SIG-M5 treated with dmso at 0.1 percent for 504 hours (cell line): ENCODE measurements at regions not wholly inside any gene's neighbourhood (a gene's known extent, or its start where the extent isn't known, plus 50 kb on each side); places are given as distances from the start of the nearest gene placed in this dataset.
"Not testable (repeated sequence)": the region's sequence is repeated elsewhere in the genome, so short reads cannot be mapped to it uniquely, and the experiment has no call there.

Experiments used
- DNase-seq: peaks from one replicate; lab custom pipeline; 2025; ENCODE audit not compliant: unreplicated experiment; lab: John Stamatoyannopoulos, UW

DNA sequence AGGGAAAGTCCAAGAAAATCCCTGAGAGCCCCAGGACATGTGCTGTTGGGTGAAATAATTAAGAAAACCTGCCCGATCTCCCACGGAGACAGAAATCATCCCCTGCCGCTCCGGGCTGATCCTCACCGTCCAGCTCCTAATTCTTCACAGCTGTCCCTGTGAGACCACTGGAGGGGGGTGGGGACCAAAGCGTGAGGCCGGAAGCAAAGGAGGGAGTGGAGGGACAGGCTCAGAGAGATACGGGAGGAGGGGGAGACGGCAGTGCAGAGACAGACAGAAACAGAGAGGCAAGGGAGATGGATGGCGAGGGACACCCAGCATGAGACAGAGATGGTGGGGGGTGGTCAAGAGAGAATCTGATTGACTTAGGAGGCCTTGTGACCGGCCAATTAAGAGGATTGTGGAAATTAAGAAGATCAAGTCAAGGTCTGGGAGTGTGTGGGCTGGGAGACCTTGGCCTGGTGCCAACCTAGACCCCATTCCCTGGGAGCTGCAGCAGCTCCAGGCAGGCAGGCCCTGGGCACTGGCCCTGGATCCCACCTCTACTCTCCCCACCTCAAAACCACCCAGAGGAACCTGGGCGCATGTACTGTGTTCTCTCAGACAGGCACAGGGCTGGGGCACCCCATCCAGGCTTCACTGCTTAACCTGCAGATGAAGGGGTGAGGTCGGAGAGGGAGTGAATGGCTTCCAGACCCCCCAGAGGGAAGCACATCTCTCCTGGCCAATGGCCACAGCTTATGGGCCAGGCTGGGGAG lies 113.2 kb upstream of the ALDH1A3 start:
- DNase-seq, result no peak

DNA sequence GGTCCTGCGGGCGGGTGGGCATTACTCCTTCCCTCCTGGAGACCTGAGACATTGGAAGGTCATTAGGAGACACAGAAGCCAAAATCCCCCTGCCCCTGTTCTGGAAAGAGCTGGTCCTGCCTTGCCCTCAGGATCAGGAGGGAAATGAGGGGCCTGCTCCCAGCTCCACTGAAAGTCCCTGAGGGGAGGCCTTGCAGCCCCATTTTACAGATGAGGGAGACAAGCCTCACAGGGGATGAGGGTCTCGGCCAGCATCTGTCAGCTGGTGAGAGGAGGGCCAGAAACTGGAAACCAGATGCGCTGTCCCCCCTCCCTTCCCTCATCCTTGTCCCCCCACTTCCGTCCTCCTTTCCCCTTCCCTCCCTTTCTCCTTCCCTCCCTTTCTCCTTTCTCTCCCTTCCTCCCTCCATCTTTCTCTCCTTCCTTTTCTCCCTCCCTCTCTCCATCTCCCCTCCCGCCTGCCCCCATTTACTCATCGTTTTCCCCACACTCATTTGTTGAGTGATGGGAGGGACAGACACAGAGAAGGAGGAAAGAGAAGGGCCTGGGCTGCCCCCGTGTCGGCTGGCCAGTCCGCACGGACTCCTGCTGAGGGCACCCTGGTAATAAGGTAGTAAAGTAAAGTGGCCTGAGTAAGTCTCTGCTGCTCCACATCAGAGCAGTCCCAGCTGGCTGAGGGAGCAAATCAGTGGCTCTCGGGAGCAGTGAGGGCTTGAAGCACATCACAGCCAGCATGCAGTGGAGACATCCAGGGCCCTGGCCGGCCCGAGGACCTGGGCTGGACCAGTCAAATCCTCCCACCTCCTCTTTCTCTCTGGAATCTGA lies 112.4 kb upstream of the ALDH1A3 start:
- DNase-seq, result no peak

DNA sequence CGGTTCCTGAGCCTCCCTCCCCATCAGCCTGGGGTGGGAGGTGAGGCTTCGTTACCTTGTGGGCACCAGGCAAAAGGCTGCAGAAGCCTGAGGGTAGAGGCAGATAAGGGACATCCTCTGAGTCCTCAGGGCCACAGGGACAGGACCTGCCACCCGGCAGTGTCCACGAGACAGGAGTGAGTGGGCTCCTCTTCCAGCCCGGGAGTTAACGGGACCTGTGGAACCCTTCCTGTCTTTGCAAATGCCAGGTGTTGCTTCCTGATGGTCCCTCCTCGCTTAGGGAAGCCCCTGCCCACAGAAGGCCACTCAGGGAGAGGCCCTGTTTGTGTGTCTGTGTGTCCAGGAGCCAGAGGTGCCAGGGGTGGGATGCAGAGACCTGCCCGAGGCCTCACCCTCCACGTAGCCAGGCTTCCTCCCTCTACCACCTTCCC lies 111.1 kb upstream of the ALDH1A3 start:
- DNase-seq, result no peak

DNA sequence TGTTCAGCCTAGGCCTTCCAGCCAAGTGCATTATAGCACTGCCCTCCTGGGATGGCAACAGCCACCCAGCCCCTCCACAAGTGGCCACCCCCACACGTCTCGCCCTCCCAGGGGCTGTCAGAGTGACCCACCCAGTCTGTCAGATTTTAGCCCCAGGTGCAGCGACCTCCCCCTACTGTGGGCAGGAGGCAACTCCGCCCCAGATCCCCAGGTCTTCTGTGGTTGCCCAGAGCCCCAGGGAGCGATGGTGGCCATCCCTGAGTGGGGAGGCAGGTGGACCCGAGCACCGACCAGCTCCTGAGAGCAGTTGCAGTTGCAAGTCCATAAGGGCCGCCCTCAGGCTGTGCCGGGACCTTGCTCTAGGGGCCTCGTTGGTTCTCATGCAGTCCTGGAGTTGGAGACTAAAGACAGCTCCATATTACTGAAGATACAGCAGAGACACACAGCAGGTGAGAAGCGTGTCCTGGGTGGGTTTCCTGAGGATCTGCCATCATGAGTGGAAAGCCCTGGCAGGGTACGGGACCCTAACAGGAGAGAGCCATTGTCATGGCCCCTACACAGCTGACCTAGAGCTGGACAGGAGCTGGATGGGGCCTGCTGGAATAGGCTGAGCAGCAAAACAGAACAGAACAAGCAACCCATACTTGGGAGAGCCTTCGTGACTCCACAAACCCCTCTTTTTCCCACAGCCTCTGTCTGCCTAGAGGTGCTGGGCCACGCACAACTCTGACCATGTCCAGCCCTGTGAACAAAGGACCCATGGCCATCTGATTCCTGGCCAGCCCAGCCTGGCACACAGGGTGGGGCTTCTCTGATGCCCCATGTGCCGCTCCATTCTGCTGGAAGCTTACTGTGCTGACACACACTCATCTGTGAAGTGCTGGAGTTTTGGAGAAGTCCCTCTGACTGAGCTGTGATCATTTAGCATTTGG lies 110.3 kb upstream of the ALDH1A3 start:
- DNase-seq, result no peak

DNA sequence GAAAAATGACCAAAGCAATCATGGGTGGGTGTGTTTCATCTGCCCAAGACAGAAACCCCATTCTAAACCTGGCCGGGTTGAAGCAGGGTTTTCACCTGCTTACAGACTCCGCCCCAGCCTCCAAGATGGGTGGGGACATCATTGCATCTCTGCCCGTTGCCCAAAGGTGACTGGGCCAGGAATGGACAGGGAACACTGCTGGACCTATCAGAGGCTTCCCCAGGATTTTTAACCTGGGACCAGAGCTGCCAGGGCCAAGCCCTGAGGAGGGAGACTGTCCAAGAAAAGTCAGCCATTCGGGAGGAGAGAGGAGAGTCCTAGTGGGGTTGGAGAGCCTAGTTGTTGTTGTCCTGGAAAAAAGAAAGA lies 109.7 kb upstream of the ALDH1A3 start:
- DNase-seq, result no peak

DNA sequence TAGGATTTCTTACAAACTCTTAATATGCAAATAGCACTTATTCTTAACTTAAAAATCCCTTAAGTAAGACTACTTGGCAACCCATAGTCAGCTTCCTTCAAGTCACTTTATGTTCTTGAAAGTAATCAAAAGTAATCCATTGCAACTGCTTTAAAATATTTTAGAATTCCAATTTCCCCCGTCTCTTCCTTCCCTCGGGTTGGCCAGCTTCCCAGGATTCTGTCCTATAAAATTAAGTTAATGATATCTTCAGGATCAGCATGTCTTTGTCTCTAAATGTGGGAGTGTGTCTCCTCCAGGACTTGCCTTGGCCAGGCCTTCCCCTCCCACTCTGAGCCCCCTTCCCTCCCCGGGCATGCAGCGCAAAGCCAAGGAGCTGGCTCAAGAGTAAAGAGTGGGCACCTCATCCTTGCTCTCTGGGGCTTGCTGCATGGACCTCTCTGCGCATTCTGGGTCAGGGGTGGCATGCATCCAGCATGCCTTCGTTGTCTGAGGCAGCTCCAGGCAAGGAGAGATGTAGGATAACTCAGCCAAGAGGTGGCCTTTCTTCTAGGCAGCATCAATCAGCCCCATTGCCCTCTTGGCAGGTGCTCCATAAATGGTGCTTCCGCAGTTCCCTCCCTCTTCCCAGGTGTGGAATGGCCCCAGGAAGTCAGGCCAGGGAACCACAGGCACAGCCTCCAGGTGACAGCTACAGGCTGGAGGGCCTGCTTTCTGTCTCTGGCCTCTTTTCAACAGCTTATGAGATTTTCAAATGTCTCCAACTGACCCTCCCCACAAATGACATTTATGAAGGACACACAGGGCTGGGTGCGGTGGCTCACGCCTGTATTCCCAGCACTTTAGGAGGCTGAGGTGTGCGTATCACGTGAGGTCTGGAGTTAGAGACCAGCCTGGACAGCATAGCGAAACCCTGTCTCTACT lies 108.7 kb upstream of the ALDH1A3 start:
- no peak for DNase-seq

DNA sequence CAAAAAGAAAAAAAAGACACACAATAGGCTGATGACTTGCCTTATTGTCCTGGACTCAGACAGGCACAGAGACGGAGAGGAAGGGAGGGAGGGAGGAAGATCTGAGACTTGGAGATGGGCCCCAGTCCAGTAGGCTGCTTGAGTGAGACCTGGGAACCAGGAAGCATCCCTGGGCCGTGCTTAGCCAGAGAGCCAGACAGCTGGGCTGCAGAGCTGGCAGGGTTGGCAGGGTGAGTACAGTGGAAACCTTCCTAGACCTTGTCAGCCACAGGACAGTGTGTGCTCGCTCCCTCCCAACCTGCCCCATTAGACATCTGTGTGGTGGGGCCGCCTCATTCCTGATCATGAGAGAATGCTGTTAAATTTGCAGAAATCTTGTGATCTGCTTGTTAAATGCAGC lies 107.9 kb upstream of the ALDH1A3 start:
- no peak for DNase-seq

DNA sequence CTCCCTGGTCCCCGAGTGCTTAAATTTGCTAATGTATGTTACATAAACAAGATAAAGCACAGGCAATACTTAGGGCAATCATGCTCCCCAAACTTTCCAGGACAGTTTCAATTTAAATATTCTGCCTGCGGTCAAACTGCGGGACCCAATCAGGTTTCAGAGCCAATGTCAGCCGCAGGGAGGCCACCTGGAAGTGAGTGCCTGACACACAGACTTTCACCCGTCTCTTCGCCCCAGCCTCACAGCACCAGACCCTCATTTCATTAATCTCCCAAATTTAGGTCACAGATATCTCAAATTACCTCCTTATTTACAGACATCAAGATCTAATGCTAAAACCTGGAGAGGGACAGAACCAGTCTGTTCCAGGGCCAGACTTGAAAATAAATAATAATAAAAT lies 107.2 kb upstream of the ALDH1A3 start:
- no peak for DNase-seq

DNA sequence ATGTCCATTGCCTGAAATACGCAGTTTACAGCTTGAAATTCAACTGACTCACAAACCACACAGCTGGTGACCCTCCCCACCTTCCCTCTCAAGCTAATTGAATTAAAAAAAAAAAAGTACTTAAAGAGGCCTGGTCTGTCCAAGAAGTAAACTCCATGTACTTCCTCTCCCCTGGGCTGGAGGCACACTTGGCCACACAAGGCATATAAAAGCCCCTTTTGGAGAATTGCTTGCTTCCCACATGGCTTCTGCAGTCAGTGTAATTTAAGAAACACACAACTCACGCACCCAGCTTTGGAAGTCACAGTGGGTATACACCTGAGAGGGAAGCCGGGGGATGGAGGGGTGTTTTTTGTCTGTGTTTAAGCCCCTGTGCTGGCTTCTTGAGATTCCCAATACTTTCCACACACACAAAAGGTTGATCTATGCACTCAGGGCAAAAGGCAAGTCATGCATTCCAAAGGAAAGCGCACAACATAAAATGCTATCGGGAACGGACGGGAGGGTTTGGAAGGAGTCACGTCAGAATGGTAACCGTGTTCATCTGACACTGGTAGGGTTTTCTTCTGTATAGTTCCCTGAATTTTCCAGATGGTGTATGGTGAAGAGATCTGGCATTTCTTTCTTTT lies 106.6 kb upstream of the ALDH1A3 start:
- DNase-seq, result no peak

DNA sequence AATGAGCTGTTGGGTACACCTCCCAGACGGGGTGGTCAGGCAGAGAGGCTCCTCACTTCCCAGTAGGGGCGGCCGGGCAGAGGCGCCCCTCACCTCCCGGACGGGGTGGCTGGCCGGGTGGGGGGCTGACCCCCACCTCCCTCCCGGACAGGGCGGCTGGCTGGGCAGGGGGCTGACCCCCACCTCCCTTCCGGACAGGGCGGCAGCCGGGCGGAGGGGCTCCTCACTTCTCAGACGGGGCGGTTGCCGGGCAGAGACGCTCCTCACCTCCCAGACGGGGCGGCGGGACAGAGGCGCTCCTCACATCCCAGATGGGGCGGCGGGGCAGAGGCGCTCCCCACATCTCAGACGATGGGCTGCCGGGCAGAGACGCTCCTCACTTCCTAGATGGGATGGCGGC lies 105.6 kb upstream of the ALDH1A3 start:
- DNase-seq, result not testable (repeated sequence)

DNA sequence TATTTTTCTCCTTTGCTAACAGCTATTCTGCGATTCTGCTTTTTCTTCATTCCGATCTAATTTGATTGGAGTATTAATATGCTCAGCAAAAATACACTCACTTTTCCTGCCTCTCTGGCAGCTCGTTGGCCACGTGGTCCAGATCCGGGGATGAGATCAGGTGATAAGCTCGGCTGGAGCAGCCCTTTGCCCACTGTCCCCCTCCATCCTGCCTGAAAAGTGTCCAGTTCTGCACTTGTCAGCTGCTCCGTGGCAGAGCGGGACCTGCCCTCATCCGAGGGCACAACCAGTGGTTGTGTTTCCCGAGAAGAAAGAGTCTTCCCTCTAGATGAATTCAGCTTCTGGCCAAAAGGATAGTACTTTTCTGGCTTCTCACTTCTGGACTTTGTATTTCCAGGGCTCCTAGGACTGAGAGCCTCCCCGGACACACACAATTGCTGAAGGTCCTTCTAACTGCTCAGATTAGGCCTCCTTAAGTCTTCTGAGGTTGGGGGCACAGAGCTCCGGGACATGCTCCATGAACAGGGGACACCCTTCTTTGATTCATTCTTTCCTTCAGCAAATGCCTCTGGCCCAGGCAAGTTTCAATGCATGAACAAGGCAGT lies 103.9 kb upstream of the ALDH1A3 start:
- DNase-seq, result no peak

DNA sequence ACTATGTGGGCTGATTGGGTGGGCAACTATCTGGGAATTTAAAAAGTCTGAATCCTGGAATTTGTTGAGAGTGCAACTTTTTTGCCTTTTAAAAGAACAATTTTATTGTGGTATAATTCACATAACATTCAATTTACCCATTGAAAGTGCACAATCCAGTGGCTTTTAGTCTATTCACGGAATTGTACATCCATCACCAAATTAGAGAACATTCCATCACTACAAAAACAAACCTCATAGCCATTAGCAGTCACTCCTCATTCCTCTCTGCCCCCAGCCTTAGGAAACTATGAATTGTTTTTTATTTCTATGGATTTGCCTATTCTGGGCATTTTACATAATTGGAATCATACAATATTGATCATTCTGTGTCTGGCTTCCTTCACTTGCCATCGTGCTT lies 101.8 kb upstream of the ALDH1A3 start:
- no peak for DNase-seq

DNA sequence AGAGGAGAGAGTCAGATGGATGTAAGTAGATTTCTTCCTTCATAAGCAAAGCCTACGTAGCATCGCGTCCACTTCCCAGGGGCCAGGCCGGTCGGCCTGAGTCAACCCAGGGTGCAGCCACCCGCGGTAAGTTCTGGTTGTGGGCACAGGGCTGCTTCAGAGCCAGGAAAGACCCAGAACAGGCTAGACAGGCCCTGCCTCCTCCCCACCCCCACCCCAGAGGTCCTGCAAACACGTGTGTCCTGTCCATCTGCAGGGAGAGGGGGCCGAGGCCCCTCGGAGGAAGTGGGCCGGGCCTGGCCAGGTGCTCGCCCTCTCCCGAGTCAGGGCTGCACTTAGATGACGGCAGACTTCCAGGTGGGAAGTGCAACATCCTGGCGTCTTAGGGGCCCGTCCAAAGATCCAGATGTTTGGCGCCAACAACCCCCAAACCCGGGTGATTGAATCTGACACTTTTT lies 100.8 kb upstream of the ALDH1A3 start:
- DNase-seq, result no peak

DNA sequence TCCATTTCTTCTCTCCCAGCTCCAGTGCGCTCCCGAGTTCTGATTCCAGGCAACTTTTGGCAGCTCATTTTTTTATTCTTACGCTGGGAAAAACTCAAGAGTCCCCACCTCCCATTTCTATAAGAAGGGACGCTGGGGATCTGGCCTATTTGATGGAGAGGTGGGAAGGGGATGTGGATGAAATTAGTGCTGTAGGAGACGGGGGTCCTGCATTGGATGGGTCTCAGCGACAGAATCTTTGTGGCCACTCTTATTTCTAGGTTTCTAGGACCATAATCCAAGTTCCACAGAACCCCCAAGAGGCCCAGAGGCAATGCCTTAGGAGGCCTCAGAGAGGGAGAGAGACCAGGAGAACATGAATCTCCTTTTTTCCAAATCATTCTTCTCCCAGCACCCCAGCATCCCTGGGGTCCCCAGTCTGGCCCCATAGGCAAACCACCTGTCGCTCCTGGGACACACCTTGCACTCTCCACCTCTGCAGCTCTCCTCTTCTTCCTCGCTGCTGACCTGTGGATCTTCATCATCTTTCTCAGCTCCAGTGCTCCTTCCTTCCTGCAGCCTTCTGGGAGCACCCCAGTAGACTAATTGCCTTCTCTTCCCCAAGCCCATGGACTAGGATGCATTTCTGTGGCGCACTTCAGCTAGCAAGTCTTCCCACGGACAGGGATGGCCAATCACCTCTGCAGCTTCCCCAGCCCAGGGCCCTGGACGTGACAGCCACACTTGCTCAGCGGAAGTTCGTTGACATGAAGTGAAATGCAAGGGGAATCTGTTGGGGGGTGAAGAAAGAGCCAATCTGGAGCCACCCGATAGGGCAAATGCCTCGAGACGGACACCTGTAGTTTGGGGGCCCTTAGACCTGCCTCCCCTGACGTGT lies 100.1 kb upstream of the ALDH1A3 start:
- no peak for DNase-seq

DNA sequence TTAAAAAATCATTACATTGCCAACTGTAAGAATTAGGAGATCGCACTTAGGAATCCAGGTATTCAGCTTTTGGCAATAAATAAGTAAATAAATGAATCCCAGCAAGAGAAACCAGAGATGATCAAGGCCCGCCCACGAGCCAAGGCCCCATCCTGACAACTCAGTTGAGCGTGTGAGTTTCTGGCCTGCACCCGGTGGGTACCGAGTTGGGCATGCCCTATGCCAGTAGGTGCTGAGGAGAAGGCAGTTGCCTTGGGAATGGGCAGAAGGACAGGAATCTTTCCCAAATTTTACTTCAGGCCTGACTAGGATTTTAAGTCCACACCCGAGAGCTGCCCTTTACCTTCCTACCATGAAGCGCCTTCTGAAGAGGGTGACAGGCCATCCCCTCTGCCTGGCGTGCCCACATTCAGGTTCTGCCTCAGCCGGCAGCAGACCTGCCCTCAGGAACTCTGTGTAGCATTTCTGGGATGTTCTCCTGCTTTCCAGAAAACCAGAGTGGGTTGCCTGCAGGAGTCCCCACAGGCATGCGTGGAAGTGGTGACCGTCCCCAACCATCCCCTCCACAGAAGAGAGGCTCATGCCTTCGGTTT lies 99.3 kb upstream of the ALDH1A3 start:
- no peak for DNase-seq

DNA sequence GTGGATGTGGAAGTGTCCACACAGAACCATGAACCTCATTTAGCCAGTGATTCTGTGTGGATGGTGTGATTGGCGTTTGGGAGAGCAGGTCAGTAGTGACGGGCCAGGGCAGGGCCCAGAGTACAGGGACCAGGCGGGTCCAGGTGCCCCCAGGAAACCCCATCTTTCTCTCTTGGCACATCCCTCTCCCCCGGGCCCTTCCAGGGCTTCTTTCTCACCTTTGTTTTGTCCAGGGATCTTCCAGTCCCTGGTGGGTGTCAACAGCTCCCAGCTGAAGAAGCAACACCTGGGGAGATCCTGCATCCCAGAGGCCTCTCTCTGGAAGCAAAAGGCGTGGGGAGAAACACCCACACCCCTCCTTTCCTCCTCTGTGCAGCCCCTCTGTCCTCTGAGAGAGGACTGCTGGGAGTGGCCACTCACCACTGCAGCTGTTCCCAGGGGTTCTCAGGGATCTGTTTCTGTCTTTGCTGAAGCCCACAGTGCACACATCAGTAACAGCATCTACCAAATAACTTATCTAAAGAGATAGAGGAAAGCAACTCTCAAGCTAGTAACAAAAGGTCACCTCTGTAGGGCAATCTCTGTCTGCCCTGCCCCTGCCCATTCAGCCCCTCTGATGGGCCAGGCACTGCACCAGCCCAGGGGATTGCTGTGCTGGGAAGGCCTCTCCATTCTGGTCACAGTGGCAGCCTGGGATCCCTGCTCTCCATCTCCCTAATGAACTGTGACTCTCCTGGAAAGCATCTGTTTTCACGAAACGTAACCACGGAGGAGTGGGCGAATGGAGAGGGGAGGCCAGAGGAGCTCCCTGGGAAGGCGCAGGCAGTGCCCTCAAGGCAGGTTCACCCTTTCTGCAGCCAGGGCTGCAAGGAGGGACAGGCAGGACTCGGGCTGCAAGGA lies 98.3 kb upstream of the ALDH1A3 start:
- no peak for DNase-seq

DNA sequence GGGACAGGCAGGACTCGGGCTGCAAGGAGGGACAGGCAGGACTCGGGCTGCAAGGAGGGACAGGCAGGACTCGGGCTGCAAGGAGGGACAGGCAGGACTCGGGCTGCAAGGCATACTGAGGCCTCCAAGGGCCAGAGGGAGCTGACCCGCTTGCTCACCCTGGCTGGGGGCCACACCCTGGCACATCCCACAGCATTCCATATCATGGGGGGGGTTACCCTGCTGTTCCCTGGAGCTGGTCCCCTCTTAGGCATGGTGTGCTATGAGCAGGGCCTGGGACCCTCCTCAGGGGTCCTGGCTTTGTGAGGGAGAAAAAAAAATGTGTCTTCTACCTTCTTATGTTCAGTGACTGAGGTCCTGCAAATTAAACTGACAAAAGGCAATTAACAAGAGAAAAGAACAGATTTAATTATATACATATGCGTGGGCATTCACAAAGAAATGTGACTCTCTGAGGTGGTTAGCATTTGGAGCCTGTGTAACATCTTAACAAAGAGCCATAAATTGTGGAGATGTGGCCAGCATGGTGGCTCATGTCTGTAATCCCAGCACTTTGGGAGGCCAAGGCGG lies 97.6 kb upstream of the ALDH1A3 start:
- DNase-seq, result no peak
